Endothelial cell of umbilical vein (primary cell): ENCODE measurements at regions not wholly inside any gene's neighbourhood (a gene's known extent, or its start where the extent isn't known, plus 50 kb on each side); places are given as distances from the start of the nearest gene placed in this dataset.

Experiments
- CTCF ChIP-seq, 2 donors: IDR thresholded peaks; 1 replicate in 1 of 2; 2 replicates in 1 of 2; pipeline ENCODE4 v1.5.1; 2011; ENCODE audit warnings: low read length in 2 of 2, mild to moderate bottlenecking in 2 of 2, moderate library complexity in 2 of 2, control low read depth in 1 of 2, inconsistent platforms in 1 of 2, low read depth in 1 of 2; ENCODE audit not compliant: insufficient read depth in 1 of 2; ENCODE audit errors: extremely low read depth in 1 of 2
- EZH2 ChIP-seq: IDR thresholded peaks from 2 replicates; pipeline ENCODE4 v1.6.1; 2012; ENCODE audit warnings: borderline replicate concordance, low read depth, mild to moderate bottlenecking, moderate library complexity, low read length, inconsistent platforms; ENCODE audit not compliant: severe bottlenecking
- GATA2 ChIP-seq: IDR thresholded peaks from 2 replicates; pipeline ENCODE4 v1.7.0; 2011; ENCODE audit warnings: low read depth, mild to moderate bottlenecking, moderate library complexity, mixed read lengths, low read length; ENCODE audit not compliant: insufficient read length, insufficient read depth
- JUN ChIP-seq: IDR thresholded peaks from 2 replicates; pipeline ENCODE4 v1.6.1; 2011; ENCODE audit warnings: borderline replicate concordance, low read depth; ENCODE audit not compliant: insufficient read length, insufficient read depth
- MAX ChIP-seq: IDR thresholded peaks from 2 replicates; pipeline ENCODE4 v1.6.1; 2011; ENCODE audit not compliant: insufficient read depth, insufficient read length
- MYC ChIP-seq: IDR thresholded peaks from one replicate; pipeline ENCODE4 v1.6.1; 2011; ENCODE audit warnings: mild to moderate bottlenecking, low read depth, low read length
- POLR2A ChIP-seq: IDR thresholded peaks from 2 replicates; pipeline ENCODE4 v1.6.1; 2012; ENCODE audit warnings: low read depth, mild to moderate bottlenecking, control low read depth, low read length
- POLR2AphosphoS5 ChIP-seq: IDR thresholded peaks from 2 replicates; pipeline ENCODE4 v1.6.1; 2012; ENCODE audit warnings: low read depth, mild to moderate bottlenecking, control low read depth, low read length, moderate library complexity; ENCODE audit not compliant: insufficient read depth

DNA sequence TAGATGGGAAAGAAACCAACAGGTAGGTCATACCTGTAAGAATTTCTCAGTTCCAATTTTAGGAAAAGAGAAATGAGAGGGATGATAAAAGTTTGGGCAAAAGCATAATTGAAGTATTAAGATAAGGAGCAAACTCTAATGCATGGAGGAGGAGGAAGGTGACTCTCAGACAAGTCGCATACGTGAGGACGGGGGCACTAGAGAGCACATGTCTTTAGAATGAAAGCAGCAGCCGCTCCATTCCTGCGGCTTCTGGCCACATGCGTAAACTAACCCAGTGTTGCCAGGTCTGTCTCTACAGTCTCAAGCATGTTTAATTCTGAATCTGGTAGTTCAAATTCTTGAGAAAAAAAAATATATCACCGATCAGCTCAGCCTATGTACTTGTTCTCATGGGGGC, 371.5 kb upstream of the SLC30A5 start:
- TF ChIP-seq POLR2A, result no peak
- TF ChIP-seq CTCF (IDR thresholded peaks at IDR 0.05; ENCODE audit: extremely low read depth in 1 of 2, insufficient read depth in 1 of 2, low read depth in 1 of 2, low read length in 2 of 2), result no peak
- TF ChIP-seq POLR2AphosphoS5, result no peak
- no peak for TF ChIP-seq EZH2
- TF ChIP-seq MAX, result no peak
- no peak for TF ChIP-seq JUN
- TF ChIP-seq MYC, result no peak
- no peak for TF ChIP-seq GATA2
